Activated naive CD8-positive, alpha-beta T cell treated with anti-CD3 and anti-CD28 coated beads, Interleukin-2, amount 50 U/mL, for 24 hours (primary cell): ENCODE measurements at regions not wholly inside any gene's neighbourhood (a gene's known extent, or its start where the extent isn't known, plus 50 kb on each side); places are given as distances from the start of the nearest gene placed in this dataset.
A peak's percentile ranks its signal among the peaks of the same experiment; 100 is the strongest.

Source experiments
- ATAC-seq: fragments of 150-1000 bp; cut with Tn5 transposase; one replicate; pipeline ENCODE4 v1.10.0; 2021
- DNase-seq: peaks from one replicate; pipeline ENCODE4 v3.0.0; 2021
- H3K27ac Mint-ChIP-seq: one replicate; pipeline ENCODE4 v1.8.0; 2021; ENCODE audit warnings: mild to moderate bottlenecking, mixed read lengths
- H3K27me3 Mint-ChIP-seq: one replicate; pipeline ENCODE4 v1.8.0; 2021; ENCODE audit warnings: mixed read lengths
- H3K36me3 Mint-ChIP-seq: one replicate; pipeline ENCODE4 v1.8.0; 2021; ENCODE audit warnings: low read depth, mixed read lengths
- H3K4me1 Mint-ChIP-seq: one replicate; pipeline ENCODE4 v1.8.0; 2021; ENCODE audit warnings: mixed read lengths
- H3K4me3 Mint-ChIP-seq: one replicate; pipeline ENCODE4 v1.8.0; 2021; ENCODE audit warnings: mild to moderate bottlenecking, moderate library complexity, mixed read lengths
- H3K9me3 Mint-ChIP-seq: one replicate; pipeline ENCODE4 v1.8.0; 2021; ENCODE audit warnings: mixed read lengths

- Mint-ChIP-seq H3K4me1 (no peaks in the 10 kb centered on the region), H3K36me3 (peaks cover 2% of the 10 kb centered on the region), H3K4me3 (no peak overlapping the region), H3K27me3 (peaks cover 28% of the 10 kb centered on the region), H3K9me3 (peaks cover 9% of the 10 kb centered on the region), H3K27ac (no peak overlapping the region)
- ATAC-seq (no peak), DNase-seq (no peak)
Measured at GRCh38 chr1:167145965-167146364, 52.1 kb downstream of the STYXL2 start.

- Mint-ChIP-seq H3K27ac (no peak overlapping the region), H3K4me1 (no peaks in the 10 kb centered on the region), H3K36me3 (peaks cover 2% of the 10 kb centered on the region), H3K4me3 (no peak overlapping the region), H3K27me3 (peaks cover 30% of the 10 kb centered on the region), H3K9me3 (peaks cover 9% of the 10 kb centered on the region)
- no peak for ATAC-seq
- DNase-seq: no peak
Measured at GRCh38 chr1:167146903-167147539, 53.1 kb downstream of the STYXL2 start.

- Mint-ChIP-seq H3K36me3 (peaks cover 2% of the 10 kb centered on the region), H3K4me3 (no peak overlapping the region), H3K9me3 (peaks cover 9% of the 10 kb centered on the region), H3K27me3 (peaks cover 30% of the 10 kb centered on the region), H3K27ac (no peak overlapping the region), H3K4me1 (no peaks in the 10 kb centered on the region)
- DNase-seq (no peak), ATAC-seq (no peak)
Measured at GRCh38 chr1:167148421-167148820, 54.5 kb downstream of the STYXL2 start.

GRCh38 chr1:167149793-167150491 lies 56.1 kb downstream of the STYXL2 start:
- peaks cover 5% of the 10 kb centered on the region for H3K9me3 Mint-ChIP-seq
- H3K27ac Mint-ChIP-seq: no peak overlapping the region
- H3K36me3 Mint-ChIP-seq: peaks cover 2% of the 10 kb centered on the region
- DNase-seq: no peak
- no peak for ATAC-seq
- H3K4me3 Mint-ChIP-seq: no peak overlapping the region
- H3K4me1 Mint-ChIP-seq: no peaks in the 10 kb centered on the region
- H3K27me3 Mint-ChIP-seq: peaks cover 26% of the 10 kb centered on the region

- Mint-ChIP-seq H3K4me1 (no peaks in the 10 kb centered on the region), H3K4me3 (no peak overlapping the region), H3K27ac (no peak overlapping the region), H3K27me3 (peaks cover 24% of the 10 kb centered on the region), H3K36me3 (peaks cover 2% of the 10 kb centered on the region), H3K9me3 (peaks cover 5% of the 10 kb centered on the region)
- DNase-seq (no peak), ATAC-seq (no peak)
Measured at GRCh38 chr1:167150492-167150833, 56.6 kb downstream of the STYXL2 start.

- Mint-ChIP-seq H3K4me3 (no peak overlapping the region), H3K4me1 (no peaks in the 10 kb centered on the region), H3K36me3 (no peaks in the 10 kb centered on the region), H3K27me3 (peaks cover 18% of the 10 kb centered on the region), H3K27ac (no peak overlapping the region), H3K9me3 (peaks cover 2% of the 10 kb centered on the region)
- DNase-seq: no peak
- no peak for ATAC-seq
Measured at GRCh38 chr1:167152192-167152876, 58.5 kb downstream of the STYXL2 start.

- no peak overlapping the region for H3K27ac Mint-ChIP-seq
- no peak for ATAC-seq
Measured at GRCh38 chr1:167156466-167156865, 62.6 kb downstream of the STYXL2 start.

GRCh38 chr1:167157114-167157513 lies 63.2 kb downstream of the STYXL2 start:
- DNase-seq (no peak), ATAC-seq (no peak)
- Mint-ChIP-seq H3K4me1 (peaks cover 2% of the 10 kb centered on the region), H3K4me3 (no peak overlapping the region), H3K27ac (no peak overlapping the region), H3K36me3 (no peaks in the 10 kb centered on the region), H3K27me3 (no peaks in the 10 kb centered on the region), H3K9me3 (no peaks in the 10 kb centered on the region)

More at GRCh38 chr1:167156466-167156865, 62.6 kb downstream of the STYXL2 start:
- Mint-ChIP-seq H3K27me3 (peaks cover 2% of the 10 kb centered on the region), H3K9me3 (no peaks in the 10 kb centered on the region), H3K4me1 (peaks cover 2% of the 10 kb centered on the region), H3K36me3 (no peaks in the 10 kb centered on the region), H3K4me3 (no peak overlapping the region)
- DNase-seq: no peak

- DNase-seq (no peak), ATAC-seq (no peak)
- no peak overlapping the region for H3K27ac Mint-ChIP-seq
- peaks cover 4% of the 10 kb centered on the region for H3K4me1 Mint-ChIP-seq
- peaks cover under 1% of the 10 kb centered on the region for H3K27me3 Mint-ChIP-seq
- no peaks in the 10 kb centered on the region for H3K9me3 Mint-ChIP-seq
- no peaks in the 10 kb centered on the region for H3K36me3 Mint-ChIP-seq
- H3K4me3 Mint-ChIP-seq: no peak overlapping the region
Measured at GRCh38 chr1:167158111-167158812, 62.4 kb upstream of the POU2F1 start.

- Mint-ChIP-seq H3K4me3 (no peak overlapping the region), H3K9me3 (no peaks in the 10 kb centered on the region), H3K4me1 (peaks cover 9% of the 10 kb centered on the region), H3K27me3 (peaks cover 2% of the 10 kb centered on the region), H3K27ac (no peak overlapping the region), H3K36me3 (no peaks in the 10 kb centered on the region)
- ATAC-seq: peak; percentile 69
- DNase-seq: no peak
Measured at GRCh38 chr1:167158813-167159275, 61.8 kb upstream of the POU2F1 start.

GRCh38 chr1:167159782-167160181 lies 60.9 kb upstream of the POU2F1 start:
- Mint-ChIP-seq H3K4me1 (peaks cover 9% of the 10 kb centered on the region), H3K9me3 (no peaks in the 10 kb centered on the region), H3K36me3 (no peaks in the 10 kb centered on the region), H3K27me3 (peaks cover 6% of the 10 kb centered on the region), H3K4me3 (no peak overlapping the region), H3K27ac (no peak overlapping the region)
- DNase-seq (no peak), ATAC-seq (no peak)

GRCh38 chr1:167161242-167161641 lies 59.4 kb upstream of the POU2F1 start:
- Mint-ChIP-seq H3K4me1 (peaks cover 9% of the 10 kb centered on the region), H3K36me3 (no peaks in the 10 kb centered on the region), H3K4me3 (no peak overlapping the region), H3K9me3 (no peaks in the 10 kb centered on the region), H3K27ac (no peak overlapping the region), H3K27me3 (peaks cover 8% of the 10 kb centered on the region)
- no peak for ATAC-seq
- DNase-seq: no peak

- peaks cover 9% of the 10 kb centered on the region for H3K27me3 Mint-ChIP-seq
- no peak for DNase-seq
- peaks cover 2% of the 10 kb centered on the region for H3K9me3 Mint-ChIP-seq
- no peak for ATAC-seq
- no peak overlapping the region for H3K4me3 Mint-ChIP-seq
- H3K4me1 Mint-ChIP-seq: peaks cover 9% of the 10 kb centered on the region
- H3K36me3 Mint-ChIP-seq: no peaks in the 10 kb centered on the region
- H3K27ac Mint-ChIP-seq: no peak overlapping the region
Measured at GRCh38 chr1:167161762-167162161, 58.9 kb upstream of the POU2F1 start.

- no peak for ATAC-seq
- no peak overlapping the region for H3K4me3 Mint-ChIP-seq
- DNase-seq: no peak
- peaks cover 8% of the 10 kb centered on the region for H3K9me3 Mint-ChIP-seq
- no peak overlapping the region for H3K27ac Mint-ChIP-seq
- H3K36me3 Mint-ChIP-seq: no peaks in the 10 kb centered on the region
- peaks cover 11% of the 10 kb centered on the region for H3K27me3 Mint-ChIP-seq
- H3K4me1 Mint-ChIP-seq: peaks cover 8% of the 10 kb centered on the region
Measured at GRCh38 chr1:167165219-167165618, 55.5 kb upstream of the POU2F1 start.
